Stimulated activated CD4-positive, alpha-beta T cell treated with anti-CD3 and anti-CD28 coated beads, Interleukin-2, amount 100 ng/mL, for 24 hours (primary cell): ENCODE measurements at regions not wholly inside any gene's neighbourhood (a gene's known extent, or its start where the extent isn't known, plus 50 kb on each side); places are given as distances from the start of the nearest gene placed in this dataset.

ENCODE experiments used
- DNase-seq, 2 donors: peaks; one replicate each; pipeline ENCODE4 v3.0.0-alpha.2; 2020

DNA sequence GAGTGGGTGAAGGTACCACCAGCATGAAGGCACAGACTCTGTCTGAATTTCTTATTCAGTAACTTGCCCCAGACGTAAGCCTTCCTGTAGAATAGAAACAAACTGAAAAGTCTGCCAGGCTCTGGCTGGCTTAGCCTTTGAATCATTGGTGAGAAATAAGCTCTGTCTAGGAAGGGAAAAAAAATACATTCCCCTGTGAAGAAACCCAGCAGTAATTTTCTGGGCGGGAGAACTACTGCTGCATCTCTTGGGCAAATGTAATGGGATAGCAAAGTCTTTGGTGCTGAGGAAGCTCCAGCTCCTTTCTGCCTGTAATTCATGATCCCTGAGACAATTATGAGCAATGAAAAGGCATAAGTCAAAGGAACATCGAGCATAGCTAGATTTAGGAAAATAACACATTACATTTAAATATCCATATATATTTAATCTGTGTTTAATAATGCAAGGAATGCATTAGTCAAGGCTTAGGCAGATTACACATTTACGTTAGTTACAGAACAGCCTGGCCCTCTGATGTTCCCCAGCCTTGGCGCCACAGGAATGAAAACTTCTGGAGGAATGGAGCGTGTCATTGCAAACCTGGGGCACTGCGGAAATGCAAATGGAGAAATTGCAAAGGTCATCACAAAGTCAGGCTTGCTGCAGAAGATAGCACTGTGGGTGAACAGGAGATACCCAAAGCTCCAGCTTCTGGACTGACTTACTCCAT, 216.3 kb upstream of the CAMK1G start:
- DNase-seq: no peak

DNA sequence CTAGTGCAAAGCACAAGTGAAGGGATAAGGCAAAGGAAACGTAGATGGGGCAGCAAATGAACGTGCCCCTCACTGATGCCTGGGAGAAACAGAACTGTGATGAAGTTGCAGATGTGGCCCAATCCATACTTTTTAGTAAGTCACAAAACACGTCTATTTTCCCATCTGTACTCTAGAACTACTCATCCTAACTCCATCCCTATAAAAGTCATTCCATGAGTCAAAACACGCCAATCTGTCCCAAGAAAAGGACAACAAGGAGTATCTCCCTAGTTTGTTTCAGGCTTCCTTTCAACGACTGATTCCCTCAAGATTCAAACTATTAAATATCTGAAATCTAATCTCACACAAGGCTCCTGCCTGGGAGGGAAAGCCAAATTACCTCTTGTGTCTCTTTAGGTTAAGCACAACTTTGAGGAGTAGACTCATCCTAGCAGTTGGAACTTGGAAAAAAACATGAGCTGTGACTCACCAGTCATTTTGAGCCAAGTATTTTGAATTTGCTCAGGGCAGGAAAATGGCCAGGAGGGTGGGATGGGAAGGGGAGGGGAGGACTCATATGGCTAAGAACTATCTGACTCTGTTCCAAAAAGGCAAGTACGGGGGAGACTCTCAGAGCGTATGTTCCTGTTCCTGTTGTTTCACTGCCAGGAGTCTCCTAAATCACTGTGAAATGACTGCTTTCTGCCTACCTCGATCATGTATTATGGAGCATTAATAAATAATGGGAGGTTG, 214.5 kb upstream of the CAMK1G start:
- no peak for DNase-seq

DNA sequence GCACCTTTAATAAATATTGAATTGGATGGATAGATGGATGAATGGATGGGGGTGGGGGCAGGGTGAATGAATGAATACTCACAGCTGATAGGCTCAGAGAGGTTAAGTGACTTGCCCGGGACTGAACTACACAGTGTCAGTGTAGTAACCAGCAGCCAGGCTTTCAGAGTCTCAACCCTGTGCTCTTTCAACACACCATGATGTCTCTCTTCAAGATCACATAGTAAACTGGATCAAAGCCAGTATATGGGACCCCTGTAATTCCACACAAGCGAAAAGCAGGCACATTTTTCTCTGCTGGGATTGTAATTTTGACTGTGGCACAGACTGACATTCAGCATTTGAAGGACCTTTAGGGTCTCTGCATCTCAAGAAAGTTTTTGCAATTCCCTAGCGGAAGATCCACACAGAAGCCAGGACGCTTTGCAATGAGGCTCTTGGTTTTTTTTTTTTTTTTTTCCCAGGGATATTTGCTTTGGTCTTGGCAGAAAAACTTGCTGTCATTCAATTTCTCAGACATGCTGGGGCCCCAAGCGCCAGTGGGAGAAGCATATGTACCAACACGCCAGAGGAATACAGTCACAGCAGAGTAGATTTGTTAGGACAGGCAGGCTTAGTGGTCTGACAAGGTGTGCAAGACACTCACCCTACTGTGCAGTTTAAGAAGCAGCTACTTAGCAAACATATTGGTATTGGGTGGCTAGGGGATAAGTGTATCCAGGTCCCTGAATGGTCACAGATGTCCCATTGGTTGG, 213.1 kb upstream of the CAMK1G start:
- no peak for DNase-seq

DNA sequence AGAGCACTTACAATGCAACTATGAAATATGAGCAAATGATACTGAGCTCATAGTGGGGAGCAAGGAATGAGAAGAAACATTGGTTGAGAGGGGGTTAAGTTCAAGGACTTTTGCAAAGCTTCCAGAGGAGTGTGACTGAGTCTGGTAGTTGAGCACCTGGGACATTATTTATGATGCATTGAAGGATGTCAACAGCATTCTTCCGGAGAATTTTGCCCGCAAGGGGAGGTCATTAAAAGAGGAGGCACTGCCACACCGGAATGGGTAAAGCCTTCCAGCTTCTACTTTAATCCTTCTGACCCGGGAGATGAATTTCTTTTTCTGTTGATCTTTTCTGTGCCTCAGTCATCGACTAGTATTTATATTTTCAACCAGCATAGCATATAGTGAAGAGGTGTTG, 208.4 kb upstream of the CAMK1G start:
- no peak for DNase-seq

DNA sequence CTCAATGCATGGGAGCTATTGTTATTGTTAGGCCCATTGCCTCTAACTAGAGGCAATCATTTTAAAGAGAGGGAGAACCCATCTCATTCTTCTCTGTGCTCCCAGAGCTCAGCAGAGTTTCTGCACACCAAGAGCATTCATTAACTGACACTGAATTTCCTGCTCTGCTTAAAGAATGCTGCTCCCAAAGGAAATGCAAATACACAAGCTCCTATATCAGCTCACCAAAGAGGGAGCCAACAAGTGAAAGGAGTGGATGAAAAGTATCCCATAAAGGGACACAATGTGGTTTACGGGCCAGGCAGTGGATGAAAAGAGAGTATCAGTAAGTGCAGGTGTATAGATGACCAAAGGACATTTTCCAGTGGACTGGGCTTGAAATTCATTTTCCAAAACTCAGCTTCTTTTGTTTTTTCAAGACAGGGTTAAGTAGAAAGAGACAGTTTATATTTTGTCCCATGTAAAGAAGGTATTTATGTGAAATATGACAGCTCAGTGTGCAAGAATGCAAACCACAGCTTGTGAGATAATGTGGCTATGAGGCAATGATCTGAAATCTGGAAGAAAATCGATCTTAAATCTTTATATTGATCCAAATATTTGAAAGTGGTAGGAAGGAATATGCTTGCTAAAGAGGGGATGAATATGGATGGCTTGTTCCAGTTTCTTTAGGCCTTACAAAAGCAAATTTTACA, 207.7 kb upstream of the CAMK1G start:
- no peak for DNase-seq

DNA sequence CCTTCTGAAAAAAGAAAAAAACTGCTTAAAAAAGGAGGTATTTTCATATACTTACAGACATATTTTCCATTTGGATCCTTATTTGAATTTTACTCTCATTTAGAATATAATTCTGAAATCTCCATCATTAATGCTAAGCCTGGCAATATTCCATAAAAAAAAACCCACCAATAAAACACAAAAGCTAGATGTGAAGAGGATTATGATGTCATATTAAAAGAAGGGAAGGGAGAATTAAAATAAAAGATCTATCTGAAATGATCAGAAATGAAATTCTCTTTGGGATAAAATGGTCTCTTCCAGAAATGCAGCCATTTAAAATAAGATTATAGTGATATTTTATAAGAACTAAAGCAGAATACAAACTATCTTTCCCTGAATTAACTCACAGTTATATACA, 206.7 kb upstream of the CAMK1G start:
- no peak for DNase-seq

DNA sequence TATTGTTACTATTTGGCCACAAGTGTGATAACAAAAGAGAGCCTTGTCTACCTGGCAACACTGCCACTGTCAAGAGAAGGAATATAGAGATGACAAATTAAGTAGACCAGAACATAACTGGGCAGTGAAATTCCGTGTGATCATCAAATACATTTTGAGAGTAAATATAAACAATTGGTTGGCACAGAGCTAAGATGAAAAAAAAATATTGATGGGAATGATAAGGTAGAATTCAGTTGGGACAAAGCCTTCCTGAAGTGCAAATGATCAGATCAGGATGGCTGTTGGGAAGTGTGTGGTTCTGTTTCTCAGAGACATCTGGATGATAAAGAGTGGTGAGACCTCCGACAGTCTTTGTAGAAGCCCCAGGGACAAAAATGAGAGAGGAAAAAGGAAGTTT, 205.5 kb upstream of the CAMK1G start:
- no peak for DNase-seq

DNA sequence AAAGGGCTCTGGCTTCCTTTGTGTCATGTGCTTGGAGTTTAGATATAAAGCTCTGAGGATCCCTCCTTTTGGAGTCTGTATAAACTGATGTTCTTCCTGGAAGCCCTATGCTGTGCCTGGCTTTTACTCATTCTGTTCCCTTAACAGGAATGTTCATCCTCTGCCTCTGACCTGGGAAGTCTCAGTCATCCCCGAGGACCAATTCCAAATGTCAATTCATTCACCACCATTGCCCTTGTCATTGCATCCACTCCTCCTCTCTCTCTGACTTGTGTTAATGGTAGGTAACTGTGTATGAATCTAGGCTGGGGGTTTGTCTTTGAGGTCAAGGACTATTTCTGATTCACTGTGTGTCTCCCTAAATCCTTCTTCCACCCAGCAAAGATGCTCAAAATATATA, 204.2 kb upstream of the CAMK1G start:
- no peak for DNase-seq

DNA sequence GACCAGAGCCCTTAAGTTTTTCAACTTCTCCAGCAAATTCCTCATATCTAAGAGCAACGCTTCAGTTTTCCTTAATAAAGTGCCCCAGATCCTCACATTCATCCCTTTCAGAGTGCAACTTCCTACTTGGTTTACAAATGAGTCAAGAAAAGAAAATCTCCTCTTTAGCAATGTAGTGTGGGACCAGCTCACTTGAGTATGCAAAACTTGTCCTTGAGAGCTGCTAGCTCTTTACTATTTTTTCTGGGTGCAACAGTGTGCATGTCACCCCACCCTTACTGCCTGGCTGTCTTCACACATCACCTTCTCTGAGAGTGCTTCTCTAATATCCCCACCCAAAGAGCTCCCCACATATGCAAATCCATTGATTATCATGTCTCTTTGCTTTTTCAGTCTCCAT, 203.1 kb upstream of the CAMK1G start:
- DNase-seq: no peak

DNA sequence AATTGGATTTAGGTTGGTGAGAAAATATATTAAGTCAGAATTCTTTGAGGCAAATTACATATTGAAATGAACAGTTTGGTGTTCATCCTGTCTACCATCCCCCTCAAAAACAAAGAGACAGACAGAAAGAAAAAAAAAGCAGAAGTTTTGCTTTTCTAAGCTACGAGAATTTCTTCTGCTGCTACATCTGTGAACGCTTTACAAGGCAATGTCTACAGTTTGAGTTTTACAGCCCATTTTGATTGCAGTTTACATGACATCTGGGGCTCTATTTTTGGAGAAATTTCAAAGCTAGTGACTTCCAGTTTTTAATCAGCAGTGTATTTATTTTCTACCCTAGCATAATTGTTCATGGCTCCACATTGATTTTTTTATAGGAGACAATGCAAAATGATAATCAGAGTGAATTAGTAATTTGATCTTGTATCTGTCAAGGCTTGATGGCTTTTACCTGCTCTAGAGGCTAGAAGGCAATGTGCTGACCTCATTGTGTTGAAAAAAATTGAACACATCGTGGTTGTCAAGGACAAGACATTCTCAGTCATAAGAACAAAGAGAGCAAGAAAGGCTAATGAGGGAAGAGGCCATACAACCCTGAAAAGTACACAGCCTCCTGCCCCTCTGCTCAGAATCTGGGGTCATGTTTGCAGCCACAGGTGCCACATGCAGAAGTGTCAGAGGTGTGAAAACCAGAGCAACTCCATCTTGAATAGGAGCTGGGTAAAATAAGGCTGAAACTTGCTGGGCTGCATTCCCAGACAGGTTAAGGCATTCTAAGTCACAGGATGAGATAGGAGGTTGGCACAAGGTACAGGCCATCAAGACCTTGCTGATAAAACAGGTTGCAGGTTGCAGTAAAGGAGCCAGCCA, 201.0 kb upstream of the CAMK1G start:
- DNase-seq: no peak

DNA sequence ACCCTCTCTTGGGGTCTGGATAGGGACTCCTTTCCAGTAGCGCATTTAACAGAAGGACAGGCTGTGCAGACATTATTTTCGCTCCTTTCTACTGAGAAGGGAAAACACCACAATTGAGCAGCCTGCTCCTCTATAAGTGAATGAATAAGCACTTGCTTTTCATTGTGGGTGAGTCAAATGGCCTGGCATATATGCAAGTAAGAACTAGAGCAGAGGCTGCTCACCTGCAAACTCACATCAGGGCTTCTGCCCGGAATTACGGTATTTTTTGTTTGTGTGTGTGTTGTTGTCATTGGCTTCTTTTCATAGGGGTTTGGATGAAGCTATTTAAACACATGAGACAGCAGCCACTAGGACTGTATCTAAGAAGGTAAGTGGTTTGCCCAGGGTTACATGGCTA, 200.1 kb upstream of the CAMK1G start:
- DNase-seq: no peak

DNA sequence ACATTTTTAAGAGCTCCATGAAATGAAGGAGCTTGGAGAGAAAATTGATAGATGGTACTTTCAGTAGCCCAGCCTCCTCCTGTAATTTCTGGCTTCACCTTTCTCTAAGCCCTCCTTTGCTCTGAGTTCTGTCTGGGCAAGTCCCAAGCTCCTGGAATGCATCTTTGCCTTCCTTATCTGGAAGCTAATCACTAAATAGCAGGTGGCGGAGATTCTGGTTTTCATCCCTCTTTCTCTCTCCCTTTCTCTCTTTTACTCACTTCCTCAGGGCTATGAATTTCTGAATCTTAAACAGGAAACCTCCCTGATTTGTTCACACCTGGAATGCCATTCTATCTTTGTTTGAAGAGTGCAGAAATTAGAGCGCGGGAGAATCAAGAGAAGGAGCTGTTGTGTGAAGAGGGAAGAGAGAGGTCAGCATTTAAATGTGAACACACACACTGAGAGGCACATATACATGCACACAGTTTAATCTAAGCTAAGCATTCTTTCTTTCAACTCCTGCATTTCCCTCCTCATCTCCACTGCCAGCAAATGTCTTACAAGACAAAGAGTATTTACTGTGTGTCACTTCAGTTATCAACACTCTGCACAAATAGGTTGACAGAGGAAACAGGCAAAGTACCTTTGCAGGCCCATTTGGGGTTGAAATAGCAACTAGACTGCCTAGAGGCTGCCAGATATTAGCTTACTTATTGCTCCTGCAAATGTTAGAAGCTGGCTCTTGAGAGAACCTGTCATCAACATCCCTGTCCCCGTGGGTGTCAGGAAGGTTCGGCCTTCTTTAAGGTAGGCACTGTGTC, 199.4 kb upstream of the CAMK1G start:
- no peak for DNase-seq

DNA sequence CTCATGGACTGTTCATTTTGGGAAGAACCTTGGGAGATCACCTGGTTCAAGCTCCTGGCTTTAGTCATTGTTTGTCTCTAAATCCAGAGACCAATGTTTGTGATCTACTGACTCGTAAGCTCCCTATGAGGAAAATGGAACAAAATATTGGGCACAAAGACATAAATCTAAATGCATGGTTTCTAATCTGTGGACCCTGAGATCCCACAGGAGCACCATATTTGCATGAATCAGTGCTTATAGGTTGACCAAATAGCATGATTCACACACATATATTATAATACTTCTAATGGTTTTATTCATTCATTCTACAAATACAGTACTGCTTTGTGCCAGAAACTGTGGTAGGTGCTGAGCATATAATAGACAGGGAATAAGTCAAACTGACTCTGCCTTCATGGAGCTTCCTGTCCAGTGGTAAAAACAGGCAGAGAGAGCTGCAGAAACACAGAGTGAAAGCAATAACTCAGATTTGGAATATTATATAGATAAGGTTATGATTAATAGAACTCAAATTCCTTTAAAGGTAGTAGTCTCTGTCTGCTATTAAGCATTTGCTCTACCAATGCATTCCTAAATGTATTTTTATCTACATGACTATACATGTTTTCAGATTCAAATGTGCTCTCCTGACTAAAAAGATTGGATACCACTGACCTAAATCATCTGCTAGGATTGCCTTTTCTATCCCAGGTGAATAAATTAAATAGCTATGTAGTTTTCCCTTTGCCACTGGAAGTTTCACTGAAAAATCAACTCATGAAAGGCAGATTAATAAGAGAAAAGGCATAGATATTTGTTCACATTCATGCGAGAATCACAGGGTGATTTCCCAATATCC, 198.6 kb upstream of the CAMK1G start:
- no peak for DNase-seq

DNA sequence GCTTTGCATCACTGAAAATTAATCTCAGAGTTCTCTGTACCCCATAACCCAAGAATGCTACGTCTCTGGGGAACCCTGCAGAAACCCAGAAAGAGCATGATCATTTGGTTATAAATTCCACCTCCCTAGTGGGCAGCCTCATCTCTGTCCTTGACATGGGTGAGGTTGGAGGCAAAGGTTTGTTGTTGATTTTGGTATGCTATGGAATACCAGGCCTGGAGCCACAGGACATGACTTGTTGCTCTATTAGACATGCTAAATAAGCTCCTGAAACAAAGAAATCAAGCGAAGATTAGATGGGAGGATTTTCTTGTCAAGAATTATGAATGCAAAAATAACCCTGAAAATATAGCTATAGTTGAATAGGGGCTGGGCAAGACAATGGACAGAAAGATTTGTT, 197.4 kb upstream of the CAMK1G start:
- DNase-seq: no peak

DNA sequence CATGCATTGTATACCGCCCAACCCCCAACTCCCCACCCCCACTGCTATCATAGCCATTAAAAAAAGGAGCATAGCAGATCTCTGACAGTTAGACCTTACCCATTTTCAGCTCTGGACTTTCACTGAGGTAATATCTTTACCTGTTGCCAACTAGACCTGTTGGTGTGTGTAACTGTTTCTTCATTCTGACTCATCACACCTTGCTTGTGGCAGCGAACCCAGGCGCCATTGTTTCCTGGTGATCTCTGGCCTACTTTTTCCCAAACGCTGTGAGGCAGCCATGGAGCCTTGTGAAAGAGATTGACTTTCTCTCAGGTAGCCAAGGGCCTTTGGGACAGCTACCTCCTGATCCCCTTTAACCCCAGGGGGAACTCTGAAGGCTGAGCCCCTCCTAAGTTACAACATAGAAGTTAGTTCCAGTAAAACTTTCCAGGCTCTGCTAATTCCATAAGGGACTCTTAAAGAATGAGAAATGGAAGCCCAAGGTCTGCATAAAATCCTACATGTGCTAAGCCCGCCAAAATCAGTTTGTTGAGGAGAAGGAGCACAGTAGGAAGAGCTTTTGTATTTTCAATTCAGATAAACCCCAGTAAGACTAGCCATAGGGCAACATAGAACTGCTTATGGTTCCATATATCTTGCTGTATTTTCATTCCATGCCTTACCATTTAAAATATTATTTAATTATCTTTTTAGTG, 196.1 kb upstream of the CAMK1G start:
- no peak for DNase-seq

DNA sequence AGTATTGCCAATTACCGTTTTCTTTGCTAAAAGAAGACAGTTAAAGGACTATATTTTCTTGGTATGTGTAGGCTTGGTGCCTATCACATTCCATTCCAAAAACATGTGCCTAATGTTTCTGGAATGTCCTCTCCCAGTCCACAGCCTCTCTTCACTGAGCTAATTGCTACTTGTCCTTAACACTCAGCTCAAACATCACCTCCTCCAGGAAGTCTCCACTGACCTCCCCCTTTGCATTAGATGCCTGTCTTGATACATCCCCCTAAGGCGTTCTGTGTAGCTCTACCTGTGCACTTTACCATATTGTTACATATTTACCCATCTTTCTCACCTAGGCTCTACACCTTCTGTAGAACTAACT, 195.6 kb upstream of the CAMK1G start:
- no peak for DNase-seq

DNA sequence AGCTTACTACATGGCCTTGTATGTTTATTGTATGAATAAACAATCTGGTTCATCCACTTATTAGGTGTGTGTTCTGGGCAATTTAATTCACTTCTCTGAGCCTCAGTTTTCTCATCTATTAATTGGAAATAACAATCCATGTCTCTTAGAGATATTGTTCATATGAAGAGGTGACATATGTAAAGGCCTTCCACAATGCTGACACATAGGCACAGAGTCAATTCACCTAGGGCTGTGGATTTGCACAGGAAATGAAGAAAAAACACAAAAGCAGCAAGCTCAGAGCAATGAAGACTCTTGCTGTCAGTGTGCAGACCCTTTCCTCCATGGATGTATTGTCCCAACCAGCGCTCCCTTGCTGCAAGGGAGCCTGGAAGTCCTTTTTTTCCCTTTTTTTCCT, 195.2 kb upstream of the CAMK1G start:
- no peak for DNase-seq

DNA sequence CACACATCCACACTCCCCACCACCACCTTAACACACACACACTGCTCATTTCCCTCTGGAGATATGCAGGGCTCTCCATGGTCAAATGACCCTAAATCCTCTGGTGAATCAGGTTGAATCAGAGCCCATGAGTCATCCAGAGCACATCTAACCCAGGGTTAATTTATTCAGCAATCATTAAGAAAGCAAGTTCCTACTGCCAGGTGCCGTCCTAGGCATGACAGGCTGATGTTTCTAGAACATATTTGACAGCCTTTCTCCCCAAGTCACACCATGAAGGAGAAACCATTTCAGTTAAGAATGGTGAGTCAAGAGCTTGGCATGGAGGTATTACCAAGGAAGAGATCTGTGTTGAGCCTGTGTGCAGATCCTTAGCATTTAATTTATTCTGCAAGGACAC, 194.3 kb upstream of the CAMK1G start:
- no peak for DNase-seq

DNA sequence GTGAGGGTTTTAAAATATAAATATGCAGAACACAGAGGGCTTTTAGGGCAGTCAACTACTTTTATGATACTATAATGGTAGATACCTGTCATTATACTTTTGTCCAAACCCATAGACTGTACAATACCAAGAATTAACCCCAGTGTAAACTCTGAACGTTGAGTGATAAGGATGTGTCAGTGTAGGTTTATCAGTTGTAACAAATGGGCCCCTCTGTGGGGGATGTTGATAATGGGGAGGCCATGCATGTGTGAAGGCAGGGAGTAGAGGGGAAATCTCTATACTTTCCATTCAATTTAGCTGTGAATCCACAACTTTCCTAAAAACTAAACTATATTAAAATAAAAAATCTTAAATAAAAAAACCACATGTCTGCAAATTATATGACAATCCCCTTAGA, 193.5 kb upstream of the CAMK1G start:
- DNase-seq: no peak

DNA sequence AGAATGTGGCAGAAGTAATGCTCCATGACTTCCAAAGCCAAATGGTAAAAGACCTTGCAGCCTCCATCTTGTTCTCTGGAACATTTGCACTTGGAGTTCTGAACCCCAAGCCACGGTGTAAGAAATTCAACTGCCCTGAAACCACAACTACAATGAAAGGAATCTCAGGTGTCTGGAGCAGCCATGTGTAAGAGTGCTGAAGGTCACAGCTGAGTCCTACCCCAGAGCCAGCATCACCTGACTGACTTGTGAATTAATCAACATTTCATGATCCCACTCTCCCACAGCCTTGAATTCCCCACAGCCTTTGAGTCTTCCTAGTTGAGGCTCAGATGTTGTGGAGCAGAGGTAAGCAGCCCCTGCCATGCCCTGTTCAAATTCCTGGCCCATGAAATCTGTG, 192.8 kb upstream of the CAMK1G start:
- no peak for DNase-seq
